Activated CD4-positive, alpha-beta T cell treated with anti-CD3 and anti-CD28 coated beads for 1 hour (primary cell): ENCODE measurements at regions not wholly inside any gene's neighbourhood (a gene's known extent, or its start where the extent isn't known, plus 50 kb on each side); places are given as distances from the start of the nearest gene placed in this dataset.

Experiments
- DNase-seq: peaks from one replicate; pipeline ENCODE4 v3.0.0-alpha.2; 2020

DNA sequence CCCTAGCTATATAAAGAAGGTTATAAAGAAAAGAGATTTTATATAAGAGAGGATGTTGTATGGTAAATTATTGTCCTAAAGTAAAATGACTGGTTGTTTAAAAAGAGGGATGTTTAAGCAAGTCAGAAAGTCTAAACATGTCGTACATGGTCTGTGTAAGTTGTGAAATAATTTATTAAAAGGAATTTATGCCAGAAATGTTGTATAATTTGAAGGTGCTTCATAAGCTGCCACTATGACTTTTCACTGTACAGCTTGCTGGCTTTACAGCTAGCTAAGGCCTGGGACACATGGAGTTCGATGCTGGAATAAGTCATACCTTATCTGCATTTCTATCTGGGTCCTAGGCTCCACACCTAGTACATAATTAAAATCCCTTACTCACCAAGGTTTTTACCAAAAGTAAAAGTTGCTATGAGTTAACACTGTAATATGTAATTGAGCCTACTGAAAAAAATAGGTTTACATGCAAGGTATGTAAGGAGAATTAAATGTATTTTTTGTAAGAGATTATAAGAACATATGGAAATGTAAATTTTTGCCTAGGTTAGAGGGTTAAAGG is 59.0 kb upstream of the EDEM3 start:
- no peak for DNase-seq

DNA sequence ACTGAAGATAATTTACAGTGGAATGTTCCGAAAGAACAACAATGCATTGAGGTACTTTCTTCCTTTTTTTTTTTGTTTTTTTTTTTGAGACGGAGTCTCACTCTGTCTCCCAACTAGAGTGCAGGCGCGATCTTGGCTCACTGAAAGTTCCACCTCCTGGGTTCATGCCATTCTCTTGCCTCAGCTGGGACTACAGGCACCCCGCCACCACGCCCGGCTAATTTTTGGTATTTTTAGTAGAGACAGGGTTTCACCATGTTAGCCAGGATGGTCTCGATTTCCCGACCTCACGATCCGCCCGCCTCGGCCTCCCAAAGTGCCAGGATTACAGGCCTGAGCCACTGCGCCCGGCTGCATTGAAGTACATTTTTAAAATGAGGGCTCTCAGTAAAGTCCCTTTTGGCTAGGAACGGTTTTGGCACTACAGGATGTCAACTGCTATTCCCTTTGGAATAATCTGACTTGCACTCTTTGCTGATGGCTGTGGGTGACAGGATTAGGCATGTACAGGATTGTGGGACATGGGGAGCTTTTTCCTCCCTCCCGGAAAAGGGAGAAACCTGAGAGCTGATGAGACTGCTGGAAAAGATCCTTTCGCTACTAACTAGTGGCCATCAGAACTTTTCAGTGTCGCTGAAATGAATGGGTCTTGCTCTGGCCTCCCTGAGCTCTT is 56.9 kb upstream of the EDEM3 start:
- DNase-seq, result no peak

DNA sequence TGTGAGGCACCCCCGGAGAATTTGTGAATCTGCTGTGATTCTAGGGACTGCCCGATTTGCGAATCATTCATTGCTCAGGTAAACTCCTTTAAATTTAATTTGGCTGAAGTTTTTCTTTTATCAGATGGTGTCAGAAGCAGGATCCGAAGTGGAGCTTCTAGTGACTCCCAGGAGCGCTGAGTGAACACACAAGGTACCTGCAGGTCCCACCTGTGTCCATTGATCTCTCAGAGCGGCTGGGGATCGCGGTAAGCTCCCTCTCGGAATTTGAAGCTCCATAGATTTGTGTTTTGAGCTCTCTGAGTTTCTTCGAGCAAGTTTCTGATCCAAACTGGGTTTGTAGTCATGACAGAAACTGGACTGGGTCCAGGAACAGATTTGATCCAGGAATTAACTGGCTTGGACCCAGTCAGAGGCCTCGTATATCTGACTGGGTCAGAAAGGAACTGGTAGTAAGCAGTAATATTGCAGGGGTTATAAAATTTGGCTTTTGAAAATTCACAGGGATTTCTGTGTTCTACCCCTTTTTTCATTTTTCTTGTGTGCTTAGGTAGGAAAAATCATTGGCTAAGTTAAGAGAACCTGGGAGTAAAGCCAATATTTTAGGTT is 56.2 kb upstream of the EDEM3 start:
- DNase-seq, result no peak

DNA sequence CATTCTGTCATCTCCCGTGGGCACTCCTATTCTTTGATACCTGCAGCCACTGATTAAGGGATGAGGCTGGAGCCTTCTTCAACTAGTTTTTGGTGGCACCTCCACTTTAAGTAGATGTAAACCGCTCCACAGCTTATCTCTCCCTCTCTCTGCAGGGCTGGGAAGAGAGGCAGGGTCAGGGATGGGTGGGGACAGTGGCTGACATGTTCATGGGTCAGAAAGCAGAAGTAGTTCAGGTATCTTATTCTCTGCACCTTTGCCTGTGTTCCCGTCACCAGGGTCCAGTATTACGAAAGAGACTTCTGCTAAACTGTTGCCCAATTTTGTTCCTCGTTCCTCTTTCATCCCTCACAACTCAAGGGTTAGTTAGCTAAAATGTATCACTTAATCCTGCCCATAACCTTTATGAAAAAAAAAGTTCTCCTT is 51.7 kb upstream of the EDEM3 start:
- no peak for DNase-seq

DNA sequence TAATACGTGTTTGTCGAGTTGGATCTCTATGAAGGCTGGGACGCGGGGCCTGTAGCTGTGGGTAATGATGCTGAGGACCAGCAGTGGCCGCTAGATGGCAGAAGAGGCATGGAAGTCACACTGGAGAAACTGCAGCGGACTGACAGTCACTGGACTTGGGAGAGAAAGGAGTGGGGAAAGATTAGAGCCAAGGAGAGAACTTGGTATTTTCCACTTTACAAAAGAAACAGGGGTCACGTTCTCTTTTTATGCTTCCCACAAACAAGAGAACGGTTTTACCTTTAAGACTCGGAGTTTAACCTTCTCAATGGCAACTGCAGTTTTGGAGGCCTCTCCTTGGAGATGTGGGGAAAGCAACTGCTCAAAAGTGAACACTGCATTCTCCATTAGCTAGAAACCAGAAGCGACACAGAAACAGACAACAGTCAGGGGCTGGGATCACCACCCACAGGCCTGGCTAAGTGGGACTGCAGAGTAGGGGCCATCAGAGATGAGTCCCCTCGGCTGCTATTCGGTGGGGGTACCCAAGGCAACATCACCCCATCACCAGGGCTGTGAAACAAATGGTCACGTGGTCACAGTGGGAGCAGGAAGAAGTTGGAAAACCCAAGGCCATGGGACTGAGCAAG is 51.1 kb upstream of the EDEM3 start:
- peak; percentile 71 for DNase-seq
